ENCODE measurements at regions not wholly inside any gene's neighbourhood (a gene's known extent, or its start where the extent isn't known, plus 50 kb on each side); places are given as distances from the start of the nearest gene placed in this dataset.

DNA sequence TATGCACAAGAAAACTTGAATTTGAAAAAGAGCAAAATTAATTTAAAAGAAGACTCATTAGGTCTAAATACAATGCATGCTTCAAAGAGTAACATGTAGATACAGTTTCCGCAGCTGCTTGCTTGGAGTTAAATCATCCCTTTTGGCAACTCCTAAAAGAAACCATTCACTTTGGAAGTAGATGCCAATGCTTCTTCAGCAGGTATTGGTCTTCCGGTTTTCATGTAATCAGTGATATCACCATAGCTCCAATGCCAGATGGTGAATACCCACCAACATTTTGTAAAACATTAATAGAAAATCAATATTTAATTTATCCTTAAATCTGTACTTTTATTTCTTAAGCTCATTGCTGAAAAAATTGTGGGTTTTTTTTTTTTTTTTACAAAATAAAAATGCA is 381.1 kb upstream of the PHF14 start:
- TF ChIP-seq, protein P1, sequence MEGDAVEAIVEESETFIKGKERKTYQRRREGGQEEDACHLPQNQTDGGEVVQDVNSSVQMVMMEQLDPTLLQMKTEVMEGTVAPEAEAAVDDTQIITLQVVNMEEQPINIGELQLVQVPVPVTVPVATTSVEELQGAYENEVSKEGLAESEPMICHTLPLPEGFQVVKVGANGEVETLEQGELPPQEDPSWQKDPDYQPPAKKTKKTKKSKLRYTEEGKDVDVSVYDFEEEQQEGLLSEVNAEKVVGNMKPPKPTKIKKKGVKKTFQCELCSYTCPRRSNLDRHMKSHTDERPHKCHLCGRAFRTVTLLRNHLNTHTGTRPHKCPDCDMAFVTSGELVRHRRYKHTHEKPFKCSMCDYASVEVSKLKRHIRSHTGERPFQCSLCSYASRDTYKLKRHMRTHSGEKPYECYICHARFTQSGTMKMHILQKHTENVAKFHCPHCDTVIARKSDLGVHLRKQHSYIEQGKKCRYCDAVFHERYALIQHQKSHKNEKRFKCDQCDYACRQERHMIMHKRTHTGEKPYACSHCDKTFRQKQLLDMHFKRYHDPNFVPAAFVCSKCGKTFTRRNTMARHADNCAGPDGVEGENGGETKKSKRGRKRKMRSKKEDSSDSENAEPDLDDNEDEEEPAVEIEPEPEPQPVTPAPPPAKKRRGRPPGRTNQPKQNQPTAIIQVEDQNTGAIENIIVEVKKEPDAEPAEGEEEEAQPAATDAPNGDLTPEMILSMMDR (IDR thresholded peaks at IDR 0.05): no peak
- no peak for TF ChIP-seq ZFX (IDR thresholded peaks at IDR 0.05; ENCODE audit: borderline replicate concordance)
